GM21717 (cell line): ENCODE measurements at regions not wholly inside any gene's neighbourhood (a gene's known extent, or its start where the extent isn't known, plus 50 kb on each side); places are given as distances from the start of the nearest gene placed in this dataset.
"Not testable (repeated sequence)": the region's sequence is repeated elsewhere in the genome, so short reads cannot be mapped to it uniquely, and the experiment has no call there.

ENCODE experiments used
- ATAC-seq: cut with Tn5 transposase; IDR thresholded peaks from one replicate; pipeline ENCODE4 v1.9.1; 2021; ENCODE audit warnings: mild to moderate bottlenecking, moderate library complexity; ENCODE audit not compliant: unreplicated experiment

DNA sequence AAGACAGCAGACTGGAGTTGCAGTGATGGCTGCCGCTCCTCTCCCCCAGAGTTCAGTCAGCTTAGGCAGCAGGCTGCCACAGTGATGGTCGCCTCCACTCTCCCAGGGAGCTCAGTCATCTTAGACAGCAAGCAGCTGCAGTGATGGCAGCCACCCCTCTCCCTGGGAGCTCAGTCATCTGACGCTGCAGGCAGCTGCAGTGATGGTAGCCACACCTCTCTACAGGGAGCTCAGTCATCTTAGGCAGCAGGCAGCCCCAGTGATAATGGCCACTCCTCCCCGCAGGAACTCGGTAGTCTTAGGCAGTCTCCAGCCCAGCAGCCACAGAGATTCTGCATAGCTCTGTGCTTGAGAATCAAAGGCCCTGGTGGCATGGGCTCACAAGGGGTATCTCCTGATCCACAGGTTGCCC lies 582.7 kb downstream of the DTWD2 start:
- no peak for ATAC-seq

DNA sequence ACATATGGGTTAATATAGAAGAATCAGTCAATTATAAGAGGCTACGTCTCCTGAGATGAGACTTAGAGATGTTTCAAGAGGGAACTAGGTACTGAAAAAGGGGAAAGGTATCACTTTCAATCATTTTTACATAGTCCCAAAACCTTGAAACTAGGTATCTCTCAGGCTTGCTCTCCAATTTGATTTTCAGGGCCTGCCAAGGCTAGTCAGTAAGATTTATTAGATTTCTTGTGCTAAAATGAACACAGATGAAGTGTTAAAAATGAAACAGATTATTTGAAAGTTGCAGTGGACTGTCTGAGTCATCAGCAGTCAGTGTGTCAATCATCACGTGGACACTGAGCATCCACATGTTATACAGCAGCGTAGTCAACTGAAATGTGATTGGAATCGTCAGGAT lies 591.1 kb downstream of the DTWD2 start:
- ATAC-seq, result peak; percentile 67

DNA sequence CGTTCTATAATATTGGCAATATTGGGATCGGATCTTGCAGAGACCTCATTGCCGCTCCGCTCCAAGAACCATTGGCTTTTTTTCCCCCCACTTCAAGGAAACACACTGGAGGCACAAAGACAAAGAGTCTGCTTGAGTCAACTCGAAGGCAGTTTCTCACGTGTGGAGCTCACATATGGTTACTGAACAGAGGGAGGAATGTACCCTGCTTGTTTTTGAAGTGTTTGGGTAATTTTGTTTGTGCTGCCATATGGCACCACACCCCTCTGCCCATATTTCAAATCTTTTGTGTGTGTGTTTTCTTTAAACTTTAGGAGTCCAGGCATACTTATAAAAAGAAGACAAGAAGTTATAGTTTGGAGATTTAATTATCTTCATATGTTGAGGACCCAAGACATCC lies 595.9 kb downstream of the DTWD2 start:
- ATAC-seq, result no peak

DNA sequence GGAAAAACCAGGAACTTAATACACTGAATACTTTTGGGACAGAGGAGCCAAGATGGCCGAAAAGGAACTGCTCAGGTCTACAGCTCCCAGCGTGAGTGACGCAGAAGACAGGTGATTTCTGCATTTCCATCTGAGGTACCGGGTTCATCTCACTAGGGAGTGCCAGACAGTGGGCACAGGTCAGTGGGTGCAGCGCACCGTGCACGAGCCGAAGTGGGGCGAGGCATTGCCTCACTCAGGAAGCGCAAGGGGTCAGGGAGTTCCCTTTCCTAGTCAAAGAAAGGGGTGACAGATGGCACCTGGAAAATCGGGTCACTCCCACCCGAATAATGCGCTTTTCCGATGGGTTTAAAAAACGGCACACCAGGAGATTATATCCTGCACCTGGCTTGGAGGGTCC lies 605.4 kb downstream of the DTWD2 start:
- ATAC-seq, result not testable (repeated sequence)

DNA sequence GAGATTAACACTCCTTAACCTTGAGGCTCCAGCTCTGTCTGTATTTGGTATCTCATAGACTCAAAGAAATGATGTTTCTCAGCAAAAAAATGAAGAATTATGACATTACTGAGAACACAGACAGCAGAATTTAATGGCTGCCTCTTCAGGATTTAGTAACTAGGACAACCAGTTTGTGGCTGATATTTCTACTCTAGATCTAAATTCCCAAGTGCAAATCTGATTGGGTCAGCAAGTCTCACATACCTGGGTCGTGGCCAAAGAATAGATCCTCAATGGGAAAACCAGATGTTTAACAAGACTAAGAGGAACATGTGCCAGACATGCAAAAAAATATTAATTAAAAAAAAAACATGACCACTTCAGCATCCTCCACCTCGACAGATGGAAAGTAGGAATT lies 608.9 kb downstream of the DTWD2 start:
- no peak for ATAC-seq

DNA sequence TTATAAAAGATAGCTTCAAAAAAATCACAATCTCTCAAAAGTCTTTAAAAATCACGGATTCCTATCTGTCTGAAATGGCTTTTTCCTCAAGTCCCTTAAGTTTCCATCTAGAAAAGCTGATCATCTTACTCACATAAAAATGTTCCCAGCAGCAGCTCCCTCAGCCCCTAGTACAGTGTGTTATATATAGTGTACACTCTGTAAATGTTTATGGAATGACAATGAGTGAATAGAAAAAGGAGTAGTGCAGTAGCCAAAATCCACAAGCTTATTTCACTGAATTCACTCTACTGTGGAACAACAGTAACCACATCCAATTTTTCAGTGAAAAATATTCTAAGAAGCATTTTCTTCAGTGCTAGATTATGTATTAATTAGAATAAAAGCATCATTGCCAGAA lies 609.4 kb downstream of the DTWD2 start:
- ATAC-seq, result no peak

DNA sequence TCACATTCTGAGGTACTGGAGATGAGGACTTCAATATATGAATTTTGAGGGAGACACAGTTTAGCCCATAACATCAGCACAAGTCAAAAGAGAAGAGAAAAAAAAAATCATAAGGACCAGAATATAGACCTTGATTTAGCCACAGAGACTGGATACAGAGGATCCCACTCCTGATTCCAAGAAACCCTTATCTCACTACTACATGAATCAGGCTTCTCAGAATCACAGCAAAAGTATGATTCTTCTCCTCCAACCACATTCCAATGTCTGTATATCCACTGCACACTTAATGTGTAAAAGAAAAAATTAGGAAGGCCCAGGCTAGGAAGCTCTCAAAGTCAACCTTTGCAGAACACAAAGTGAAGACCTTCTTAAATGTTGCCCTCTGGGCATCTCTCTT lies 610.9 kb downstream of the DTWD2 start:
- no peak for ATAC-seq

DNA sequence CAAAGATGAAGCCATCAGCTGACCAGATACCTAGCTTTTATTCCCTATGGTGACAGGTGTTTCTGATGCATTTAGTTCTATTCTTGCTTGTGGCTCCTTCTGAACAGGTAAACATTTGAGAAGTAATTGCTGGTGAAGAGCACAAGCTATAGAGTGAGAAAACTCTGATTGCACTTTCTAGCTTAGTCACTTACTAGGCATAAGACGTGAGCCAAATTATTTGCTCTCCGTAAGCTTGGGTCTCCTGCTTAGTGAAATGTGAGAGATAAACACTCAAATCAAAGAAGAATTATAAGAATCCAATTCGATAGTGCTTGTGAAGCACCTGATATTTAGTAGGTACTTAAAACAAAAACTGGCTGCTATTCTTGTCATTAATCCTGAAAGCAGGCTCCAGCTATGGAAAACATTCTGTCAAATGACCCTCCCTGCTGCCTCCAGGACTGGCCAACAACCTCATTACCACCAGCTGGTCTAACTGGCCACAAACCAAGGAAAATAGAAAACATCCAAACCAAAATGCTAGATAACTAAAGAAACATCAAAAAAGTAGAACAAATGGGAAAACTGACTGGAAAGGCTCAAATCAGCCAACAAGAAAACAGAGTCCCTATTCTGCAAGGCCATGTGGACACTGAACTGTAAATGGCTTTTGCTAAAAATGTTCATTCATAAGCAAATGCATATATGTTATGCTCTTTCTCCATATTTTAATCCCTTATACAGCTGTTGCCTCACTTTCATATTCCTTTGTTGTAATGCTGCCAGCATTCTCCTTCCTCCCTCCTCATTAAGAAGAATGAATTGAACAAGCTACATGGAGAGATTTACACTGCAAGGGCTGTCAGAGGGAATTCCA lies 616.1 kb downstream of the DTWD2 start:
- ATAC-seq, result no peak

DNA sequence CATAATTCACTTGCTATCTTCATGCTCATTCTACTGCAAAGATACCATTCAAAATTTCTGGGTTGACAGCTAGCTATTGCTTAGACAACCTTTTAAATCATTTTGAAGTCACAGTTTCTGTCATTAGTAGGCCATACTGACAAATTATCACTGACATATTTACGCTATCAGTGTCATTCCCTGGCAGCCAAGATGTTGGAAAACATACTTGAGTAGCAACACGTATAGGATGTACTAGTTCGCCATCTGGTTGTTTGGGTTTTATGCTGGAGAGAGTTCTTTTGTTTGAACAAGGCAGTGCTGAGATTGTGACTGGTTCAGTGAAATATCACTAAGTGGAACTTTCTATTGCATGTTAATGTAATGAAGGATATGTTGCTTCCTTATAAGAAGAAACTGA lies 621.9 kb downstream of the DTWD2 start:
- no peak for ATAC-seq

DNA sequence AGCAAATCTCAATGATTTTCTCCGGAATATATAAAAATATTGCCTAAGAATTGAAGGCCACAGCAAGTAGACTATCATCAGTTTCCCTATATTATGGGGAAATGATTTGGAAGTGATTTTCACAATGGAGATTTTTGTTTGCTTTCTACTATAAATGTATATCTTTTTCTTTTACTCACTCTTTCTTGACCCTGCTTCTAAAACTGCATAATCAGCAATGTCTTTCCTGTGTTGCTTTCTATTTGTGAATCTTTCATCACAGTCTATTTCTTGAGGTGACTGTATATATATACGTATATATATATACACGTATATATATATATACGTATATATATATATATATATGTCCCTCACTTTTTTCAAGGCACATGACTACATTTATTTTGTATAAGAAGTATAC lies 622.6 kb downstream of the DTWD2 start:
- ATAC-seq, result no peak

DNA sequence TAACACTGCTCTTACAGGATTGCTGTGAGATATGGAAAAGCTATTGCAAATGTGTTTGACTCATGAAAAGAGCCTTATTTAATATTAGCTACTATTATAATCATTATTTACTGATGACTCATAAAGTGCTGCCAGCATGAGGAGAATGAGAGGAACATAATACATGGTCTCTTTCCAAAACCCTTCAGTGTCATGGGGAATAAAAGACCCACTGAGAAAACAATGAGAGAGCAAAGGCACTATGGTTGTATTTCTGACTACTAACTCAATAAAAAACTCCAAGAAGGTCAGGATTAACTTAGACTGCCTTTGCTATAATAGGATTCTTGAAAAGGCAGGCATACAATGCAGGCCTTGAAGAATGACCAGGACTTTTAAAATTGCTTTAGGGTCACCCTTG lies 633.5 kb downstream of the DTWD2 start:
- no peak for ATAC-seq

DNA sequence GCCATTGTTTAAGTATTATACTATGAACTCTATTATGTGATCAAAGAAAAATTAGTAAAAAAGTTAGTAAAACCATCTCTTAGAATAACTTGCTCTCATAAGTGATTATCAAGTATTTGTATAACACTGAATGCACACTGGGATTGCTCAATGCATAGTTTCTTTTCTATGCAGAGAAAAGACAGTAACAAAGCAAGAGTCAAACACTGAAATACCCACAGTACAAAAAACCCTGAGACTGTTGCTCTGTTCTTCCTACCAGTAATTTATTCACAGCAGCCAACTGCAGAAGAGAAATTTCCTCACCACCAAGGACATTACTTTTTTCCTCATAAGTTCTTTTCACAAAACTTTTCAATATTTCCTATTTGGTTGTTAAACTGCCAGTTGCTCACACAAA lies 634.4 kb downstream of the DTWD2 start:
- ATAC-seq, result no peak

DNA sequence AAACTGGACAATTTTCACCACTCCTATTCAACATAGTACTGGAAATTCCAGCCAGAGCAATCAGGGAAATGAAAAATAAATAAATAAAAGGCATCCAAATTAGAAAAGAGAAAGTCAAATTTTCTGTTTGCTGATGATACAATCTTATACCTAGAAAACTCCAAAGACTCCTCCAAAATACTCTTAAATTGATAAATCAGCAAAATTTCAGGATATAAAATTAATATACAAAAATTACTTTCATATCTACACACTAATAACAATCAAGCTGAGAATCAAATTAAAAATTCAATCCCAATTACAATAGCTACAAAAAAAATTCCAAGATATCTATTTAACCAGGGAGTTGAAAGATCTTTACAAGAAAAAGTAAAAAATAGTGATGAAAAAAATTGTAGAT lies 651.9 kb downstream of the DTWD2 start:
- ATAC-seq, result no peak

DNA sequence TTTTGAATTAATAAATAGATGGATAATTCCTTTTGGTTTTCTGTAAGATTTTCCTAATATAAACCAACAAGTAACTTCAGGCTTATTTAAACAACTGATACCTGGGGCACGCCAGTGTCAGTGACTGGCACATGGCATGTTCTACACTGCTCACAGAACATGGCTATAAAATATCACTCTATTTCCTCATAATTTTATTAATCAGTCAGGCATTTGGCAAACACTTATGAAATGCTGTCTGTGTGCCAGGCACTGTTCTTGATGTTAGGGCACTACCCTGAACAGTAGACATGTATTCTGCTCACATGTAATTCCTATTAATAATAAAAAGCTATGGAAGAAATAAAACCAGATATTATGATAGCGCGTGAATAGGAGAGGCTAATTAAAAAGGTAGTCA lies 661.0 kb downstream of the DTWD2 start:
- no peak for ATAC-seq

DNA sequence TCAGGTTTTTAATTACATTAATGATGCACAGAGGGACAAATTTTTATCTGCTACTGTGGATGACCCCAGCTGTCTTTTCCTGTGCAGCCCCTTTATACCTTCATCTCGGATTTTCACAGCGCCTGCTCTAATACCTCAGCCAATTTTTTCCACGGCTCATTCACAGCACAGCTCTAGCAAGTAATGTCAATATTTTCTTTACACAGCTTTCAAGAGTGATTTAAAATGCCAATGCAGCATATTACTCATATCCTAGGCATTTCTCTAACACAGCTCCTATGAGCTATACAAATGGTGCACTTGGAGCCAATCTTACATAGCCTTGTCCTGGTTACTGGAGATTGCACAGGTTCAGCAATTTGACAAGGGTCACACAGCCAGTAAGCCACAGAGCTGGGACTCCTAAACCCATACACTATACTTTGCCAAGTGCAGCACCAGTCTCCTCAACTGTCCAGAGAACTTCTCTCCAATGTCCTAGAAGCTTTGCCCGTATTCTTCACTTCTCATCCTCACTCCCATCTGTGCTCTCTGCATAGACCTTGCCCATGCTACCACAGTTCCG lies 661.8 kb downstream of the DTWD2 start:
- no peak for ATAC-seq

DNA sequence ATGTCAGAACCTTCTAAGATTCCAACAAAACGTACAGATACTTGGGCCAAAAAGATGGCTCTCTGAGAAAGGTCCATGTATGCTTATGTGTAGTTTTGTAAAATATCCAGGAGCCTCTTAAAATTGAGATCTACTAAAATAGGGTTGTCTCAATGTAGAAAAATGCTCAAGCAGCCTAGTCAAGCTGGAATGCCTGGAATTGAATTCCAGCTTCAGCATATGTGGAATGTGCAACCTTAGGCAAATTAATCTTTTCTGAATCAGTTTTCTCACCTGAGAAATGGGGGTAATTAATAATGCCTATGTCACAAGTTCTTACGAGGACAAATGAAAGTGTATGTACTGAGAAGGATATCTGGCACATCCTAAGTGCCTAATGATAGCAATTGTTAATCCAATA lies 662.4 kb downstream of the DTWD2 start:
- ATAC-seq, result no peak

DNA sequence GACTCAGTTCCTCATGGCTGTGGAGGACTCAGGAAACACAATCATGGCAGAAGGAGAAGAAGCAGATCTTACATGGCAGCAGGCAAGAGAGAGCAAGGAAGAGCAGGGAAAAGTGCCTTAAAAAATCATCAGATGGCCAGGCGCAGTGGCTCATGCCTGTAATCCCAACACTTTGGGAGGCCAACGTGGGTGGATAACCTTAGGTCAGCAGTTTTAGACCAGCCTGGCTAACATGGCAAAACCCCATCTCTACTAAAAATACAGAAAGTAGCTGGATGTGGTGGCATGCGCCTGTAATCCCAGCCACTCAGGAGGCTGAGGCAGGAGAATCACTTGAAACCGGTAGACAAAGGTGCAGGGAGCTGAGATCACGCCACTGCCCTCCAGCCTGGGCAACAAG lies 664.6 kb downstream of the DTWD2 start:
- ATAC-seq, result not testable (repeated sequence)

DNA sequence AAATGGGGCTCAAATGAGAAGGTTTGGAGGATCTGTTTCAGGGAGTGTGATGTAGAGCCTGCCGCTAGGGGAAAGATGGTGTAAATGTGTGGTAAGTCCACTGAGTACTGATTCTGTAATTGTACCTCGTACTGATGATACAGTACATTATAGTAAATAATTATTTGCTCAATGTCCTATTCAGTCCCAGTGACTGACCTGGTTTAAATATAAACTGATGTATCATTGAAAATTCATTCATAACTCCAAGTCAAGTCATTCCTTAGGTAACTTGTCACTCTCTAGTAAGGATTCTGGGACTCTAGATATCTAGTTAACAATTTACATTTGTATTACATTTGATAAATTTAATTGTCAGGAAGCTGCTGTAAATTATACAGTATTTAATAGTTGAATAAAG lies 667.3 kb downstream of the DTWD2 start:
- no peak for ATAC-seq

DNA sequence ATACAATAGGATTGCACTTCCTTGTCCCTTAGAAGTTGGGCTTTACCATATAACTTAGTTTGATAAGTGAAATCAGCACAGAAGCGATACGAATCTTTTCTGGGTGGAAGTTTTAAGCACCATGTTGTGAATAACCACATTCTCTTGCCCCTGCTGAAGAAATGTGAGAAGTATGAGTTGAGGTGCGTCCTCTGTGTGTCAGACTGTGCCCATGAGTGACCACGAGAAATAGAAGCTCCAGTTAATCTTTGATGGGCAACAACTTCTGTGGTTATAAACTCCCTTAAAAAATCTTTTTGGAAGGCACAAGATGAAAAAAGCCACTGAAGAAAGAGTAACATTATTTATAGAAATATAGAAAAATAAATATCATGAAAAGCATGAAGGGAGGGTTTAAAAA lies 668.2 kb downstream of the DTWD2 start:
- ATAC-seq, result no peak

DNA sequence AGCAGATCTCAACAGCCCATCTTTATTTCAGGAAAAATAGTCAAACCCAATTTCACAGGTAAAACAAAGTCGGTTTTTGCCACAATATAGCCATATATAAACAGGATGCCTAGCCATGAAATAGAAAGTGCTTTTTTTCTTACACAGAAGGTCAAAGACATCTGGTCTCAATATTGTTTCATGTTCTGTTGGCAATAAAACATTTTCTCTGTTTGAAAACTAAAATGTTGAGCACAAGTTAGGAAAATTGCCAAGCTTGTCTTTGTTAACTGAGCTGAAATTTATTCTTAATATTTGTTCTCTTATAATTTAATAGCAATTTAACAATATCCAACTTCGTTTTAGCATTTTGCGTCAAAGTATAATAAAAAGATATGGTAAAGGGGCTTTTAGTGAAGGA lies 673.4 kb downstream of the DTWD2 start:
- ATAC-seq, result no peak

DNA sequence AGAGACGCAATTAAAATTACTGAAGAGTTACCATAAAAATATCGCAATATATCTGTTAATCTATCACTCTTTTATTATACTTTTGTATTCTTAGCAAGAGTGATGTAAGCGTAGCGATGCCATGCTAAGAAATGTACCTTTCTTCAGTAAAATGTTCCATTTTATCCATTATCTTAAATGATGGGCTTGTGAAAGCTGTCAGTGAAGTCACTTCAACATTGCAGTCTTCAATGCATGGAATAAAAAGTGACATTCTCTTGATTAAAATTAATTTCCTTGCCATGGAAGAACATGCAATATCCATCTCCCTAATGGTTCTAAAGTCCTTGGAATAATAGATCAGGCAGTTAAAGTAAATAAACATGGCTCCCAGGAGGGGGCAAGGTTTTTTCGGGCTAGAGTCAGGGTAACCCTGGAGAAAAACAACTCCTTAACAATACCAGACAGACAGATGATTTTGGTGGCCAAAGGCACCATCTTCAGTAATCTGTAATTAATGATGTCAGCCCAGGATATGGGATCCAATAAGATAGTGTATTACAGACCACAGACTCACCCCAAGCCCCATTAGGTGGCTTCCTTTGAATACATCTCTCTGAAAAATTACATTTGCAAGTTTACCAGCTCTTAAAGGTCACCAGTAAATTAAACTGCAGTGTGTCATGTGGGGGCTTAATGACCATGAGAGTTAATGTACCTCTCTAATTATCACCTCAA lies 677.1 kb downstream of the DTWD2 start:
- no peak for ATAC-seq

DNA sequence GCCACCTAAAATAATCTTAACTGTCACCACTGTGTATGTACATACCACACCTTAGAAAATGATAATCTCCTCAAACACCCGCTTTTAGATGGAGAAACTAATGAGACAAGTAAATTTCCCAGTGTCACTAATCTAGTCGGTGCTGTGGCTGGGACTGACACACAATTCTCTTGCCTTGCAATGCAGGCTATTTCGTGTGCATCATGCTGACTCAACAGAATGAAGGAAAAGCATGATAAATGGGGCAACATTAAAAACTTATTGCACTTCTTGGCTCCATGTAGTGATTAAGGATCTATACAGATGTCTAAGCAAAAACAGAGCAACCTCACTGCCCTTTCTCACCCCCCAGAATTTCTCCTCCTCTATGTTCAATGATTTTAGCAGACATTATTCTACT lies 677.9 kb downstream of the DTWD2 start:
- no peak for ATAC-seq
